Mesendoderm (in vitro differentiated cells): ENCODE measurements at regions not wholly inside any gene's neighbourhood (a gene's known extent, or its start where the extent isn't known, plus 50 kb on each side); places are given as distances from the start of the nearest gene placed in this dataset. TPM values are rescaled to one million over a fixed set of nuclear protein-coding genes. Genes with fewer than 3 reads are reported as not detected.

Experiments used
- DNase-seq: peaks from one replicate; pipeline ENCODE4 v3.0.0; 2013
- H2AK5ac ChIP-seq: 2 replicates; pipeline ENCODE4 v1.6.1; 2013; ENCODE audit warnings: low read length, inconsistent platforms
- H2BK120ac ChIP-seq: 2 replicates; pipeline ENCODE4 v1.6.1; 2013; ENCODE audit warnings: low read depth, mild to moderate bottlenecking, low read length, moderate library complexity, mixed read lengths
- H2BK15ac ChIP-seq: replicated peaks from 2 replicates; pipeline ENCODE4 v1.6.1; 2013; ENCODE audit warnings: low read depth, mild to moderate bottlenecking, moderate library complexity
- H2BK5ac ChIP-seq: 2 replicates; pipeline ENCODE4 v1.6.1; 2013; ENCODE audit warnings: low read length, inconsistent platforms
- H3K18ac ChIP-seq: 2 replicates; pipeline ENCODE4 v1.6.1; 2013; ENCODE audit warnings: mild to moderate bottlenecking, low read length, mixed read lengths
- H3K23ac ChIP-seq: one replicate; pipeline ENCODE4 v1.6.1; 2013; ENCODE audit warnings: low read length
- H3K27ac ChIP-seq: 2 replicates; pipeline ENCODE4 v1.5.1; 2013; ENCODE audit warnings: low read depth, mild to moderate bottlenecking, inconsistent platforms, low read length, moderate library complexity
- H3K27me3 ChIP-seq: 2 replicates; pipeline ENCODE4 v1.6.1; 2013; ENCODE audit warnings: low read length, control low read depth, mild to moderate bottlenecking, inconsistent platforms; ENCODE audit not compliant: insufficient read depth, poor library complexity
- H3K36me3 ChIP-seq: 2 replicates; pipeline ENCODE4 v1.6.1; 2013; ENCODE audit warnings: low read length, inconsistent platforms; ENCODE audit not compliant: control insufficient read depth, insufficient read depth
- H3K4ac ChIP-seq: one replicate; pipeline ENCODE4 v1.6.1; 2013; ENCODE audit warnings: low read depth, mild to moderate bottlenecking, low read length, moderate library complexity
- H3K4me1 ChIP-seq: 2 replicates; pipeline ENCODE4 v1.6.1; 2013; ENCODE audit warnings: low read depth, low read length, inconsistent platforms; ENCODE audit not compliant: control insufficient read depth
- H3K4me2 ChIP-seq: 2 replicates; pipeline ENCODE4 v1.6.1; 2013; ENCODE audit warnings: low read length
- H3K4me3 ChIP-seq: 2 replicates; pipeline ENCODE4 v1.5.1; 2013; ENCODE audit warnings: mild to moderate bottlenecking, low read length
- H3K56ac ChIP-seq: one replicate; pipeline ENCODE4 v1.6.1; 2013; ENCODE audit warnings: low read length
- H3K79me1 ChIP-seq: 2 replicates; pipeline ENCODE4 v1.6.1; 2013; ENCODE audit warnings: low read length, inconsistent platforms
- H3K79me2 ChIP-seq: 2 replicates; pipeline ENCODE4 v1.6.1; 2013; ENCODE audit warnings: mild to moderate bottlenecking, low read length; ENCODE audit not compliant: control insufficient read depth, insufficient read depth
- H3K9ac ChIP-seq: 2 replicates; pipeline ENCODE4 v1.6.1; 2013; ENCODE audit warnings: low read length, inconsistent platforms
- H4K5ac ChIP-seq: one replicate; pipeline ENCODE4 v1.6.1; 2013; ENCODE audit warnings: low read length
- H4K8ac ChIP-seq: one replicate; pipeline ENCODE4 v1.6.1; 2013; ENCODE audit warnings: low read depth, mild to moderate bottlenecking, control low read depth, low read length, moderate library complexity
- WGBS: extraction: QIAGEN DNeasy Blood & Tissue Kit; methylation state at CpG from one replicate; pipeline ENCODE4 v1.1.7; 2013; ENCODE audit warnings: low lambda C conversion rate, missing lambda C conversion rate; ENCODE audit not compliant: insufficient coverage; ENCODE audit errors: extremely low coverage; 5-methylcytosine and 5-hydroxymethylcytosine counted together
- small RNA-seq: library from polyadenylated mRNA; stranded (forward); fragments of <200 nt; extraction: miRNeasy Mini kit (QIAGEN cat#:217004); gene quantifications from one replicate; pipeline ENCODE3, GENCODE V24; 2013; ENCODE audit not compliant: insufficient read depth

DNA sequence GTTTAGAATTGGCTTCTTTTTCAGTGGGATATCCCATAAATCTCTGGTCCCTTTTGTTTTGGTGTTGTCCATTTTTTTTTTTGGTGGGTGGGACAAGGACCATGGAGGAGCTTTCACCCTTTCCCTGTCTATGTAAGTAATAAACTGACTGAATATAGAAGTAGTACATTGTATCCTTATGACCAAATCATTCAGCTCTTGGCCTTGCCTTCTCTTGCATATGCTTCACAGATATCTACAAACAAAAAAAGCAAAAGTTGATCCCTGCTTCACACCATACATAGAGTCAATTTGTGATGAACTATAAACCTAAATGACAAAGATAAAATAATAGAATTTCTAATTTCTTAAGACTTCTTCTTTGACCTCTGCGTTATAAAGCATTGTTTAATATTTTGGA is 59.8 kb downstream of the SIX1 start:
- Histone ChIP-seq H3K4ac (no peak overlapping the region), H3K4me1 (no peaks in the 10 kb centered on the region), H3K79me2 (no peaks in the 10 kb centered on the region), H3K18ac (no peak overlapping the region), H3K79me1 (no peaks in the 10 kb centered on the region), H2BK15ac (no peak overlapping the region), H2BK5ac (no peak overlapping the region), H2AK5ac (no peak overlapping the region), H2BK120ac (no peak overlapping the region), H3K4me3 (no peak overlapping the region), H3K4me2 (no peak overlapping the region), H3K36me3 (no peaks in the 10 kb centered on the region), H3K56ac (no peak overlapping the region), H3K9ac (no peak overlapping the region), H4K5ac (no peak overlapping the region), H4K8ac (no peak overlapping the region), H3K23ac (no peak overlapping the region), H3K27ac (no peak overlapping the region), H3K27me3 (no peaks in the 10 kb centered on the region)
- no peak for DNase-seq
- whole genome bisulfite sequencing: no CpG with 5 or more reads among the region's 1 CpG

DNA sequence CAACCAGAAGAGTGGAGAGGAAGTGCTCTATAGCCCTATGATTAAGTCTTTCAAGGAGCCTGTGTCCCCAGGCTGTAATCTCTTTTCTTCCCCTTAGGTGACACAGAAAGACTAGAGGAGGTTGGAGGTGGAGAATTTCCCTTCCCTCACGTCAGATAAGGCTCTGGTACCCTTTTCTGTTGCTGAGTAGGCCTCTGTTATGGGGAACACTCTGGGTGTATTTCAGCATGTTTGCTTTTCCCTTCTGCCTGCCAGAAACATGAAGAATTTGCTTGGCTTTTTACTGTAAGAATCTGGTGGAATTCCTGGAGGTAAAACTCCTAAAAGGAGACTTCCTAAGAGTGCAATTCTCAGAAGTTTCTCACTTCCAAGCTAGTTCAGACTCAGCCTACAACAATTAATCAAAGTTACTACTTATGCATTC is 58.3 kb downstream of the SIX1 start:
- H3K27ac ChIP-seq: no peak overlapping the region
- no CpG with 5 or more reads among the region's 1 CpG for WGBS
- H2BK15ac ChIP-seq: no peak overlapping the region
- H4K8ac ChIP-seq: no peak overlapping the region
- H3K79me2 ChIP-seq: no peaks in the 10 kb centered on the region
- H4K5ac ChIP-seq: no peak overlapping the region
- no peaks in the 10 kb centered on the region for H3K36me3 ChIP-seq
- H3K23ac ChIP-seq: no peak overlapping the region
- no peak overlapping the region for H3K9ac ChIP-seq
- H2AK5ac ChIP-seq: no peak overlapping the region
- H3K4me2 ChIP-seq: no peak overlapping the region
- no peaks in the 10 kb centered on the region for H3K79me1 ChIP-seq
- H3K4ac ChIP-seq: no peak overlapping the region
- no peak overlapping the region for H3K4me3 ChIP-seq
- H3K18ac ChIP-seq: no peak overlapping the region
- H3K56ac ChIP-seq: no peak overlapping the region
- DNase-seq: peak; percentile 62
- no peak overlapping the region for H2BK120ac ChIP-seq
- no peaks in the 10 kb centered on the region for H3K4me1 ChIP-seq
- H3K27me3 ChIP-seq: no peaks in the 10 kb centered on the region
- no peak overlapping the region for H2BK5ac ChIP-seq

Small RNA genes lying in the stretch of these regions (small RNA-seq; reads per million reads assigned to genes)
- gene AL049874.2: not detected
